HG03342 (cell line): ENCODE measurements at regions not wholly inside any gene's neighbourhood (a gene's known extent, or its start where the extent isn't known, plus 50 kb on each side); places are given as distances from the start of the nearest gene placed in this dataset.

Experiments
- ATAC-seq: cut with Tn5 transposase; IDR thresholded peaks from one replicate; pipeline ENCODE4 v1.9.1; 2021; ENCODE audit warnings: mild to moderate bottlenecking, moderate library complexity; ENCODE audit not compliant: unreplicated experiment

DNA sequence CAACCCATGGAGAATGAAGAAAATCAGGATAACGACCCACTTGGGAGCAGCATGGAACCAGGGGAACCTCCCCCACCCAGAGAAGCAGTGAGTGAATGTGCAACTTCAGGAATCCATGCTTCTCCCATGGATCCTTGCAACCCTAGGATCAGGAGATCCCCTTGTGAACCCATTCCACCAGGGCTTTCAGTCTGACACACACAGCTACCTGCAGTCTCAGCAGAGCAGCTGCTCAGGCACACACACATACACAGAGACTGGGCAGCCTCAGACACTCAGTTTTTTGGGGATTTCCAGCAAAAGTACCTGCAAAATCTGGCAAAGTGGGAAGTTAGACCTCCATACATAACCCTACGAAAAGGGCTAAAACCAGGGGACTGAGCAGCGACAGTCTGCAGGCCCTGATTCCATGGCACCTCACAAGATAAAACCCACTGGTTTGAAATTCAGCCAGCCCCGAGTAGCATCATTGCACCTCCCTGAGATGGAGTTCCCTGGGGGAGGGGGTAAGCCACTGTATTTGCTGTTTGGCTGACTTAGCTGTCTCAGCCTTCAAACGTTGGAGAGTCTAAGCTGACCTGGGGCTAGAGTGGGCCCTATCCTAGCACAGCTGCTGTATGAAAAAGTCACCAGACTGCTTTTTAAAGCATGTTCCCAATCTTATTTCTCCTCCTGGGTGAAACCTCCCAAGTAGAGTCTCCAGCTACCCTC is 737.5 kb upstream of the NDST4 start:
- ATAC-seq, result peak; percentile 42

DNA sequence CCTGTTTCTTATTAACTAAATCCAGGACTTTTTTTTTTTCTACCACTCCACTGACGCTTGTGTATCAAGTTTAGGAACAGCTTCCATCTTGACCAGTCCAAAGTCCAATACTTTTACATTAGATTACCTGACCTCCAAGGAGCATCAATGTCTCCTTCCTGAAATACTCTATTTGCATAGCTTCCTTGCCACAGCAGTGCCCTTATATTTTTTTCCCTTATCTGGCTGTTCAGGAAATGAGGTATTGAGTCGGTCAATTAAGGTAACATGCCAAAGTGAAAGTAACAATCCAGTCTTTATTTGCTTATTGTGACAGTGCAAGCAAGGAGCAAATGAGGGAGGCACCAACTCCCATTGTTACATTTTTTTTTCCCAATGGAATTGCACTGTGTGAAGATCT is 730.8 kb upstream of the NDST4 start:
- ATAC-seq, result no peak

DNA sequence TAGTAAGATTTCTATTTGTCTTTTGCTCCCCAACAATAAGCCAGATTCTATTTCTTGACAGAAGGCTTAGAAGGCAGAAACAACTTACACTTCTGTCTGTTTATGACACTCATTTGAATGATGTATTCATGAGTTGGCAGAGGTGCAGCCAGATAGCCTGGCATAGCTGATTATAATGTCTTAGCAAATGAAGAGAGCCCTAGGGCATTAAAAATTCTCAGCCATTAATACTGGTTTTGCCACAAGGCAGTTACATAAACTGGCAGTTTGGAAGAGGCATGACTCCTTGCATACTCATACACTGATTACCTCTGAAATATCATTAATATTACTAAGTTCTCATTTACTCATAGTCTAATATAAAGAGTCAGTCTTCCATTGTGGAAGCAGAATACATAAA is 728.5 kb upstream of the NDST4 start:
- ATAC-seq, result no peak

DNA sequence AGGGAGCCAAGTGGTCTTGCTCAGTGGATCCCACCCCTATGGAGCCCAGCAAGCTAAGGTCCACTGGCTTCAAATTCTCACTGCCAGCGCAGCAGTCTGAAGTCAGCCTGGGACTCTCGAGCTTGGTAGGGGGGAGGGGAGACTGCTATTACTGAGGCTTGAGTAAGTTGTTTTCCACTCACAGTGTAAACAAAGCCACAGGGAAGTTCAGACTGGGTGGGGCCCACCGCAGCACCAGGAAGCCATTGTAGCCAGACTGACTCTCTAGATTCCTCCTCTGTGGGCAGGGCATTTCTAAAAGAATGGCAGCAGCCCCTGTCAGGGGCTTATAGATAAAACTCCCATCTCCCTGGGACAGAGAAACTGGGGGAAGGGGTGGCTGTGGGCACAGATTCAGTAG is 721.0 kb upstream of the NDST4 start:
- ATAC-seq, result no peak

DNA sequence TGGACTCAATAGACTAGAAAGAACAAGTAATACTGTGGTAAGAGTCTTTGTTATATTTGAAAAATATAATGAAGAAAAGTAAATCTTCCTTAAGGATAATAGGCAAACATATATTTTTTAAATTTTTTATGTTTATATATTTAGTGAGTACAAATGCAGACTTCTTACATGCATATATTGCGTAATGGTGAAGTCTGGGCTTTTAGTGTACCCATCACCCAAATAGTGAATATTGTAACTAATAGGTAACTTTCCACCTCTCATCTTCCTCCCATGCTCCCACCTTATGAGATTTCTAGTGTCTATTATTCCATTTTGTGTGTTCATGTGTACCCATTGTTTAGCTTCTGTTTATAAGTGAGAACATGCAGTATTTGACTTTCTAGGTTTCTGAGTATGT is 711.2 kb upstream of the NDST4 start:
- no peak for ATAC-seq

DNA sequence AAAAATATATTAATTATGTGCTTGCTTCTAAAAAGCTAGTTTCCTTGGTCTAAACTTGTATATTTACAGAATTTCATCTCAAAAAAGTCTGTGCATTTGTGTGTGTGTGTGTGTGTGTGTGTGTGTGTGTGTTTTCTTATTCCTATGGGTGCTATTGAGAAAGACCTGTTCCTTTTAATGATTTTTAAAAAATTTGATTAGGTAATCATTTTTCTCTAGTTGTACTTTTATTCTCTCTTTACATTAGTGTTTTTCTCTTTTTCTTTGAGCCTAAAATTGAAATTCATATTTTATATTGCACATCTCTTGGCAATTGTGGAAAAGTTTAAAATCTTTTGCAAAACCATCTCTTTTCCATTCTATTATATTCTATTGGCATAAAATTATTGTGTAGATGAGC is 690.4 kb upstream of the NDST4 start:
- ATAC-seq, result no peak

DNA sequence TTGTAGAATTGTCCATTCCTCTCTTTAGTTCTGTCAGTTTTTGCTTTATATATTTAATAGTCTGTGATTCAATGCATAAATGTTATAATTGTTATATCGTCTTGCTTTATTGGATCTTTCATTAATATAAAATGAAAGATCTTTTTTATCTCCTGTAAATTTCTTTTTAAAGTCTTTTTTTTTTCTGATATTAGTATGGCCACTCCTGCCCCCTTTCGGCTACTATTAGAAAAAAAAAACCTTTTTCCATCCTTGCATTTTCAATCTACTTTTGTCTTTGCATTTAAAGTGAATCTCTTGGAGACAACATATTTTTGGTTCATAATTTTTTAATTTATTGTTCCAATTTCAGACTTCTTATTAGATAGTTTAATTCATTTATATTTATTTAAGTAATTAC is 677.4 kb upstream of the NDST4 start:
- no peak for ATAC-seq

DNA sequence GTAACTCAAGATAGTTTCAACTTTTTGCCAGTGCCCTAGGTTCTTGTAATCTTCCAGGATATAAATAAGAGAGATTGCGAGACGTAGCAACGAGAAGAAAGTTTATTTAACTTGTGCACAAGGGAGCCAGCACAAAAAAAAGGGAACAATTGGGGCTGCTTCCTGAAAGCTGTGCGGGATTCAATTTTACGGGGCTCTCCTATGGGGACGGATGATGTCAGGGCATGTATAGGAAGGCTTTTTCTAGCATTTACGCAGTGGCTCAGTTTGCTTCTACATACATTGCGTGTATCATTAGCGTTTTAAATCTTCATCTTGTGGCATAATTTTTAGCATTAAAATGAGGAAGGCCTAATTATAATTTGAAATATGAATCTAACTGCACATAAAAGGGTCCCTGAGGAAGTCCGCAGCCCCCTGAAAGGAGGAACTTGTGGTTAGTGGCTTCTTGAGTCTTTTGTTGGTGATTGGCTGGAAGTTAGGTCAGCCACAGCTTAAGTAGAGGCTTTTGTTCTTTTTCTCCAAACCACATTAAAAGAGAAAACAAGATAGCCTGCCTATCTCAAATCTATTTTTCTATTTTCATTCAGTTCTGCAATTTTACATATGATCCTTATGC is 668.2 kb upstream of the NDST4 start:
- peak; percentile 57 for ATAC-seq

DNA sequence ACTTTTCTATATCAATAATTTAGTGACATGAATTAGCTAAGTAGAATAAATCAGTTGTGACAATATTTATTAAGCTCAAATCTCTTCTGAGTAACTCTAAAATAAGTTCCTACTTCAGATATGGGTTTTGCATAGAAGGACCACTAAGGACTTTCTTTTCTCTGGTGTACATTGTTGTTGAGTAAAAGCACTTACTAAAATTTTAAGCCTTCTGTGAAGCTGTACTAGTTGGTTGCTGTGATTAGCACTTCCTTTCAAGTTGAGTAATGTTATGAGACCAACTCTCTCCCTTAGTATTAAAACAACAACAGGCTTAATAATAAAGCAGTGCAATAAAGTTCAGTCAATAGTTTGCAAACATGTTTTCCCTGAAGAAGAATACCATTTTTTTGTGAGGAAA is 667.4 kb upstream of the NDST4 start:
- peak; percentile 69 for ATAC-seq

DNA sequence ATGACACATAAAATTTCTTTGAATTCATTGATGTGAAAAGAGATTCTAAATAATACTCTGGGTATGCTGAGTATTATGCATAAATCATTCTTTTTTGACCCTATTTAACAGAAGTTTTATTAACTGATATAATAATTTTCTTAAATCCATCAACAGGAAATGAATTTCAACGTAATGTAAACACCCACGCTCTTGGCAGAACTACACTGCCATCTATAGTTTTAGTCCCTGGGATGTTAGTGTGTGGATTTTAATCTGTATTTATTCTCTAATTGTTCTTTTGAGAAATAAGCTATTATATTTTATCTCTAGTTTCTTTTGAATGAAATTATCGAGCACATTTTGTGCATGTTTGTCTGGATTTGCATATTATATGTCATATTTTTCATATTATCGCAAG is 666.8 kb upstream of the NDST4 start:
- ATAC-seq, result no peak

DNA sequence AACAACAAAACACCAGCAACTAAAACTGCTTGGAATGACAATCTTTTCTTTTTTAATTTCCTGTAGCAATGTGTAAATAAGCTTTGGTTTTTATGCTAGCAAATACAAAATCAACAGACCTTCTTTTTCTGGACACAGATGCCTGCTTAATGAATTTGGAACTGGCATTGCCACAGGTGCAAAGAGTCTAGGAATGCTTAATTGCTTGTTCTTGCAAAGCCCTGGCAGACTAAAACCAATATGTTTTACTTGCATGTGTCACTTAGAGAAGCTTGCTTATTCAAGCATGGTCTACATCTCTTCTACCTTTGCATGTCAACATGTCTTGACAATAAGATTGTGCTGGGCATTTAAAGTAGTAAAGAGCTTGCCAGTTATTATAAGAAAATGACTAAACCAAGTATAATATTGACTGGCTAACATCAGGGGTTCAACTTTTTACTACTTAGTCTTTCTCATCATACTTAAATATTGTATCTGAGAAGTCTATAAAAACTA is 656.7 kb upstream of the NDST4 start:
- no peak for ATAC-seq

DNA sequence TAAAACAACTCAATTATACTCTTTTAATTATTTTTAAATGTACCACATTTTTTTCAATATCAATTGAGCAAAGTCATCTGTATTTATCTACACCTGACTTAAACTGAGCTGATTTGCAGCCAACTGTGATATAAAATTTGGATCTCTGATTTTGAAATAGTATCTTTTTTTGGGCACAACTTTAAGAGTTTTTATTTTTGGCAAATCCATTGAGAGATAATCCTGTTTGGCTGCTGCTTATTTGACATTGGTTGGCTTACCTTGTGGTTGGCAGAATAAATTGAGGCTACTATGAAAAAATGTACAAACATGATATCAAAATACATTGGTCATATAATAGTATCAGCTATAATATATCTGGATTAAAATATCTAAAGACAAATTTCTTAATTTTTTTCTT is 656.0 kb upstream of the NDST4 start:
- no peak for ATAC-seq

DNA sequence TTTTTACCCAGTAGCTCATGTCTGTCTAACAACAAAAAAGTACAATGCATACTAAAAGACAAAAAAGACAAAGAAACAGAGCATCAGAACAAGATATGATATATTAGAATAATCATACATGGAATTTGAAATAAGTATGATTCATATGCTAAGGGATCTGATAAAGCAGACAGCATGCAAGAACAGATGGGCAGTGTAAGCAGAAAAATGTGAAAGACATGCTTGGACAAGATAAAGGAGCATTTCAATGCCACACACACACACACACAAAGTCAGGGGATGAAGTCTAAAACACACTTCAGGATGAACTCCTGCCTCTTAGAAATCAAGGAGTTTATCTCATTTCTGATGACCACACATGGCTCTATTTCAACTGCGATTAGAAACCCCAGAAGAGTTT is 649.6 kb upstream of the NDST4 start:
- ATAC-seq, result no peak

DNA sequence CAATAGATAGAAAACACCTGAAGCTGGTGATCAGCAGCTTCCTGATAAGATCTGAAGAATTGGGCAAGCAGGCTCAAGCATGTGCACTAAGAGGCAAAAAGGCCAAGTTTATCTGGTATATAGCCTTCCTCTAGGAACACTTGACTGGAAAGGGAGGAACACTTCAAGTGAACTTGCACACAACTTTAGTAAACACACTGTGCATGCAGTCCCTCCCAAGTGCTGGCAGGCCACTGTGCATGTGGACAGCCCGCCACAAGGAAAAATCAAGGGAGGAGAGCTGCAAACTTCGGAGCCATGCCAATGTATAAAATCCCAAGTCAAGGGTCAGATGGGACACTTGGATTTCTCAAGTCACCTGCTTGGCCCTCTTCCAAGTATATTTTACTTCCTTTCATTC is 645.8 kb upstream of the NDST4 start:
- ATAC-seq, result no peak

DNA sequence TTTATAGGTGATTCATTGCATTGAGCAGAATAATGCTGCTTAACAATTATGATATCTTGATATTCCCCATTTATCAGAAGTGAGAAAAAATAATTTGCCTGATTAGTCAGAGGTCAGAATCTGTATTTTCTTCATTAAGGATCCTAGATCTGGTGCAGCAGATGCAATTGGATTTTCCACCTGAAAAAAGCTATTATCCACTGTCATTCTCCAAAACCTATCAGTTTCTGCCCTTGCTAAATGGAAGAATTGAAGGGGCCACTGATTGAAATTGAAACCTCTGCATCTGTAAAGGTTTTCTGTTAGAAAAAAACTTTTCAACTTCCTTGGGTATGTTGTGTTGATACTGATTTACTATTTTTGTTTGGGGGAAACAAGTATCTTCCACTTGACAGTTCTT is 636.0 kb upstream of the NDST4 start:
- no peak for ATAC-seq

DNA sequence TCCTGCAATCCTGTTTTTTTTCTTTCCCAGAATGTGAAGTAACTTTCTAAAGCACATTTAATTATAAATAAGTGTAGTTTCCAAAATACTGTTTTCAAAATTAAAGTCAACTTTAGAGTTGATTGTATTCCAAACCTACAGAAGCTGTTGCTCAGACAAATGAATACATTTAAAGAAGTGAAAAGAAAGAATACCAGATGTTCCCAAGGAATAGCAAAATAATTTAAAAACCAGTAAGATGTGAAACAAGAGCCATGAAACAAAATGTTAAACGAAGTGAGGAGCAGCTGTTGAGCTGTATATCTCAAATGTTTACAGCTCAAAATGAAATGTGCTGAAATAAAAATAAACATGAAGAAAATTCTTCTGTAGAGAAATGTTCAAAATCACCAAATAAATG is 627.4 kb upstream of the NDST4 start:
- ATAC-seq, result no peak

DNA sequence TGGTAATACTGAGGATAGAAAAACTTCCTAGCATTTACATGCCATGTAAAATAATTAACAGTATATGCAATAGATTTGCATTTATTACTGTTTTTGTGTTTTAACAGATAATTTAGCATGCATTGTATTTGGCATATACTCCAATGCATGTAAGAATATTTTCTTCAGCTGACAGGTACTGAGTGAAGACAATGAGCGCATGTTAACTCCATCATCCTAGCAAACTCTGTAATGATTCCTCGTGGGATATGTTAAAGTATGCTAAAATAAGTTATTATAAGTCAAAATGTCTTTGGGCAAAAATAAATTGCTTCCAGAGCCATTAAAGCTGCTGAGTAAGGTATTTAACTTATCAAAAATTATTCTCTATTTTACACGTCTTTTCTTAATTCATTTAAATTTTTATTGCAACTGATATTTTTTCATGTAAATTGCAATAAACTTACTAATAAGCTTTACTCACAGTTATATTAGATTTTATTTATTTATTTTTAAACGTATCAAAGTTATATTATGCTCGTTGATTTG is 616.4 kb upstream of the NDST4 start:
- ATAC-seq, result no peak

DNA sequence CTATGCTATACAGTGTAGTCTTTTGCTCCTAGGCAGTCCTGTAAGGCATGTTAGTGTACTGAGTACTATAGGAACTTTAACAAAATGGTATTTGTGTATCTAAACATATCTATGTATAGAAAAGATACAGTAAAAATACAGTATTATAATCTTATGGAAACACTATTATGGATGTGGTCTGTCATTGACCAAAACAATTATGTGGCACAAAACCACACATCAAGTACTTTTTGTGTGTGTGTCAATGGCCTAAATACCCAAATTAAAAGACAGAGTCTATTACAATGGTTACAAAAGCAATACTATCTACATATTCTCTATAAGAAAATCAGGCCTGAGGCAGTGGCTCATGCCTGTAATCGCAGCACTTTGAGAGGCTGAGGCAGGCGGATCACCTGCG is 610.2 kb upstream of the NDST4 start:
- ATAC-seq, result no peak

DNA sequence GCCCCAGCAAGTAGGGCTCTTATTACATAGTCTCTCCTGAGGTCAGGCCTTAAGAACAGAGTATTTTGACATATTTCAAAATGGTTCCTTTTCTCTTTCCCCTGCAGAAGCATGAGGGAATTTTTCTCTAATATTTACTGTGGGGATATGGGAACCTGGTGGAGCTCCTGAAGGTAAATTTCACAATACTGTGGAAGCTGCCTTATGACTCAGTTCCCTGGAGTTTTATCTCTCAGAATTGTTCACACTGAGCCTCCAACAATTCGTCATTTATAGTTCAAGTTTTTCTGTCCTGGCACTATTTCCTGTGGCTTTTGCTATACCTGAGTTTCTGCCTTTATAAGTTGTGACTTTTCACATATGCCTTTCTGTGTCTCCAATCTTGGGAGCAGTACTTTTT is 607.2 kb upstream of the NDST4 start:
- no peak for ATAC-seq

DNA sequence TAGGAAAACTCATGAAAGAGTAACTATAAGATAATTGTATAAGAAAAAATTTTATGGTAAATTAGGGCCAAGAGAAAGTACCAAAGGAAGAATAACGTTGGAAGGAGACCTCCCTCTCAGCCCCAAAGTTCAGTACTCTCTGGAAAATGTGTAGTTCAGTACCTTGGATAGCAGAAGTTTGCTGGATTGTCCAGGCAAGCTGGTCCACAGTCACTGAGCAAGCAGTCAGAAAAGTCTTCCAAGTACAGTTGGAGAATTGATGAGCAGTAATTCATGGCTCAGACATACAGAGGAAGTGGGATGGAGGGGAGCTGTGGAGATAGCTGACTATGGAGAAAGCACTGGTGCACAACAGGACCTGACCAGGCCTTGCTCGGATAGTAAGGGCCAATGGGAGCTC is 598.2 kb upstream of the NDST4 start:
- no peak for ATAC-seq

DNA sequence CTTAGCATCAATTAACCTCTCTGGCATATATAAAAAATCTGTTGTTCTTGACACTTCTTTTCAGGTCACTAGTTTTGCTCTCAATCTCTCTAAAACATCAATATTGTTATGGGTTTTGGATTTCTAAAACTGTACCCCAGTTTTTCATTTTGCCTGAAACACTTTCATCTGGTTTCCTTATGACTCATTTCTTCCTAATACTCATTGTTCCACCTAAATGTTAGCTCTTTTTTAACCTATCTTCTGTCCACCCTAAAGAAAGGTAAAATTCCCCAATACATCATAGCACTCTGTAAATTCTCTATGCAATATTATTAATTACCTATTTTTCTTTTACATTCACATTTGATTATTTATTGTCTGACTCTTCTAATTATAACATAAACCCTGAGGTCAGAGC is 575.5 kb upstream of the NDST4 start:
- peak; percentile 47 for ATAC-seq

DNA sequence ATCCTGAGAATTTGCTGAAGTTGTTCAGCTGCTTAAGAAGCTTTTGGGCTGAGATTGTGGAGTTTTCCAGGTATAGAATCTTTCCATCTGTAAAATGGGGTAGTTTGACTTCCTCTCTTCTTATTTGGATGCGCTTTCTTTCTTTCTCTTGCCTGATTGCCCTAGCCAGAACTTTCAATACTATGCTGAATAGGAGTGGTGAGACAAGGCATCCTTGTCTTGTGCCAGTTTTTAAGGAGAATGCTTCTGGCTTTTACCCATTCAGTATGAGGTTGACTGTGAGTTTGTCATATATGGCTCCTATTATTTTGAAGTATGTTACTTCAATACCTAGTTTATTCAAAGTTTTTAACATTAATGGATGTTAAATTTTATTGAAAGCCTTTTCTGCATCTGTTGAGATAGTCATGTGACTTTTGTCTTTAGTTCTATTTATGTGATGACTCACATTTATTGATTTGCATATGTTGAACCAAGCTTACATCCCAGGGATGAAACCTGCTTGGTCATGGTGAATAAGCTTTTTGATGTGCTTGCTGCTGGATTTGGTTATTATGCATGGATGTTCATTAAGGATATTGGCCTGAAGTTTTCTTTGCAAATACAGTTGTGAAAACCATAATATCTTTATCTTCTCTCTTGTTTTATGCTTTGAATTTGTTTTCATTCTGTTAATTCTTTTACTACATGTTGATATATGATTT is 573.8 kb upstream of the NDST4 start:
- ATAC-seq, result no peak
